ENCODE measurements at regions not wholly inside any gene's neighbourhood (a gene's known extent, or its start where the extent isn't known, plus 50 kb on each side); places are given as distances from the start of the nearest gene placed in this dataset.

- TF ChIP-seq CTCF (IDR thresholded peaks at IDR 0.05) (no peak), E2F1 (CRISPR knock-in tag; IDR thresholded peaks at IDR 0.05) (no peak), NR2C2 (CRISPR knock-in tag; IDR thresholded peaks at IDR 0.05) (no peak), E2F5 (CRISPR knock-in tag; IDR thresholded peaks at IDR 0.05) (no peak), MAX (CRISPR knock-in tag; IDR thresholded peaks at IDR 0.05) (no peak), ARID4B (CRISPR knock-in tag; IDR thresholded peaks at IDR 0.05; ENCODE audit: borderline replicate concordance) (no peak), ZBTB43 (CRISPR knock-in tag; IDR thresholded peaks at IDR 0.05) (no peak), NFE2L1 (CRISPR knock-in tag; IDR thresholded peaks at IDR 0.05) (no peak), SP1 (CRISPR knock-in tag; conservative IDR thresholded peaks at IDR 0.05) (no peak), USF2 (CRISPR knock-in tag; IDR thresholded peaks at IDR 0.05) (no peak)
These were observed 1054.3 kb downstream of the FAT4 start for GRCh38 chr4:126369076-126369475.
